Esophagus squamous epithelium (tissue), 4 donors: ENCODE measurements at regions not wholly inside any gene's neighbourhood (a gene's known extent, or its start where the extent isn't known, plus 50 kb on each side); places are given as distances from the start of the nearest gene placed in this dataset.

Source experiments
- CTCF ChIP-seq, 6 experiments: fragments of 450-650 bp in 4 of 6; fragments of 200-600 bp in 2 of 6; sonication (generic) in 2 of 6; IDR thresholded peaks; one replicate each; pipeline ENCODE4 v1.5.1; 2016 to 2019; ENCODE audit warnings: antibody characterized with exemption in 6 of 6, mild to moderate bottlenecking in 4 of 6, moderate library complexity in 4 of 6
- POLR2A ChIP-seq, 4 donors: fragments of 450-650 bp; IDR thresholded peaks; one replicate each; pipeline ENCODE4 v1.6.1; 2017; ENCODE audit warnings: antibody characterized with exemption in 4 of 4, mild to moderate bottlenecking in 4 of 4, moderate library complexity in 3 of 4

- no peak for TF ChIP-seq CTCF (IDR thresholded peaks at IDR 0.05)
- no peak for TF ChIP-seq POLR2A (IDR thresholded peaks at IDR 0.05)
Observed at GRCh38 chr9:88678431-88678830, 143.5 kb downstream of the NXNL2 start.
